ENCODE measurements at regions not wholly inside any gene's neighbourhood (a gene's known extent, or its start where the extent isn't known, plus 50 kb on each side); places are given as distances from the start of the nearest gene placed in this dataset.

DNA sequence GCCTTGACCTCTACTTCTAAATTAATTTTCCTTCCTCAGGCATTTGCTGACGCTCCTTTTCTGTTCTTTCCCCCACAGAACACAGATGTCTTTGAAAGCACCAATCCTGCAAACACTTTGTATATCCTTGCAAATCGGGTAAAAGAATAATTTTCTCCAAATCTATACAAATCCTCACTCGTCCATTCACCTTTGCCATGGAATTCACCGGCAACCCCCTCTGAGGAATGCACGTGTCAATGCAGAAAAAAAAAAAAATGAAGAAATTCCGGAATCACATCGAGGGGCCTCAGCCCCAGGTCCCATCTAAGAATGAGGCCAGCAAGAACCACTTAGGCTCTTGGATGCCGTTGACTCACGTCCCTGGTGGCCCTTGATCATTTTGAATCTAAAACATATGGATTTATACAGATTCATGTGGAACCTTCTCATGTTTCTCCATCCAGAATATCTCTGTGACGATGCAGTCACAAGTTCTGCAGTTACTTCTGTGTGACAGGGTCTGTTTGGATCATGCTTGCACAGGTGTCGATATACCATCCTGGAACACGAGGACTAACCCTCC is 136.9 kb downstream of the RBFOX3 start:
- TF ChIP-seq, protein P1, sequence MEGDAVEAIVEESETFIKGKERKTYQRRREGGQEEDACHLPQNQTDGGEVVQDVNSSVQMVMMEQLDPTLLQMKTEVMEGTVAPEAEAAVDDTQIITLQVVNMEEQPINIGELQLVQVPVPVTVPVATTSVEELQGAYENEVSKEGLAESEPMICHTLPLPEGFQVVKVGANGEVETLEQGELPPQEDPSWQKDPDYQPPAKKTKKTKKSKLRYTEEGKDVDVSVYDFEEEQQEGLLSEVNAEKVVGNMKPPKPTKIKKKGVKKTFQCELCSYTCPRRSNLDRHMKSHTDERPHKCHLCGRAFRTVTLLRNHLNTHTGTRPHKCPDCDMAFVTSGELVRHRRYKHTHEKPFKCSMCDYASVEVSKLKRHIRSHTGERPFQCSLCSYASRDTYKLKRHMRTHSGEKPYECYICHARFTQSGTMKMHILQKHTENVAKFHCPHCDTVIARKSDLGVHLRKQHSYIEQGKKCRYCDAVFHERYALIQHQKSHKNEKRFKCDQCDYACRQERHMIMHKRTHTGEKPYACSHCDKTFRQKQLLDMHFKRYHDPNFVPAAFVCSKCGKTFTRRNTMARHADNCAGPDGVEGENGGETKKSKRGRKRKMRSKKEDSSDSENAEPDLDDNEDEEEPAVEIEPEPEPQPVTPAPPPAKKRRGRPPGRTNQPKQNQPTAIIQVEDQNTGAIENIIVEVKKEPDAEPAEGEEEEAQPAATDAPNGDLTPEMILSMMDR (IDR thresholded peaks at IDR 0.05), result no peak
- no peak for TF ChIP-seq POLR2A (IDR thresholded peaks at IDR 0.05)
